GM12875 (cell line): ENCODE measurements at regions not wholly inside any gene's neighbourhood (a gene's known extent, or its start where the extent isn't known, plus 50 kb on each side); places are given as distances from the start of the nearest gene placed in this dataset.

Experiments
- H3K4me3 ChIP-seq: one replicate; pipeline ENCODE4 v1.5.1; 2011; ENCODE audit warnings: low read depth, low read length, control low read depth
- TF ChIP-seq, protein P1 (sequence below): IDR thresholded peaks from 2 replicates; pipeline ENCODE4 v1.5.1; 2011; ENCODE audit warnings: low read depth, mild to moderate bottlenecking, control low read depth, inconsistent platforms, low read length, moderate library complexity, borderline replicate concordance; ENCODE audit not compliant: insufficient read depth

DNA sequence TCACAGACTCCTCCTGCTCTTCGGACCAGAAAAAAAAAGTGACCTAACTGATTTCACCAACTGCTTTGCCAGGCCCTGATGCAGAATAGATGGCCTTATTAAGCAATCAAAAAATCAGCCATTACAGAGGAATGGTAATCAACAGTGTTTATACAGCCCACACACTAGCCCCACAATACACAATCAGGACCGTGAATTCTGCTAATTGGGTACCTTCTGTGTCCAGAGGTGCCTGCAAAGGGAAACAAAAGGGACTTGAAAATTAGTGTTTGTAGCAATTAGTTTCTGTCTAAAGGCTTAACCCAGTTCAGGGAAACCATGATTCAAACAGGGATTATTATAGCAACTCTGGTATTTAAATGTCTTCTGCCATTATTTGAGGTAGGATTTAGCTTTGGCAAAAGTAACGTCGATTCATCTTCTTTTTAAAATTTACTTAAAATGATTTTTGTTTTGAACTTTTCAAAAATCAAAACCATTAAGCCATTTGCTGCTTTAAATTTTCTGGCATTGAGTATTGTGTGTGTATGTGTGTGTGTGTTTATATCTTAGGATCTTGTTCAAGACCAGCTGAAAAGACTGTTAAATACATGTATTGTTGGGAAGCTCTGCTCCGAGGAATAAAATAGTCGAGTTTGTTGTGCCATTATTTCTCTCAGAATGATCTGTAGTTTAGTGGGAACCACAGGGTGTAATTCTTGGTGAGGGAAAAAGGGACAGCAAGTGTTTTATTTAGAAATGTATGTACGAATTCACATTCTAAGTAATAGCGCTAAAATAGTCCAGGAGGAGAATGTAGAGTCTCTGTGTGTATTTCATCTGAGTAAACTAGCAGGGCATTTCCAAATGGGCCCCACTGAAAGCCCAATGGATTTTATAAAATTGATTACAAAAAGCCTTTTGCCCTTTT lies 156.1 kb downstream of the PTCSC3 start:
- H3K4me3 ChIP-seq, result no peak overlapping the region
- TF ChIP-seq, protein P1, sequence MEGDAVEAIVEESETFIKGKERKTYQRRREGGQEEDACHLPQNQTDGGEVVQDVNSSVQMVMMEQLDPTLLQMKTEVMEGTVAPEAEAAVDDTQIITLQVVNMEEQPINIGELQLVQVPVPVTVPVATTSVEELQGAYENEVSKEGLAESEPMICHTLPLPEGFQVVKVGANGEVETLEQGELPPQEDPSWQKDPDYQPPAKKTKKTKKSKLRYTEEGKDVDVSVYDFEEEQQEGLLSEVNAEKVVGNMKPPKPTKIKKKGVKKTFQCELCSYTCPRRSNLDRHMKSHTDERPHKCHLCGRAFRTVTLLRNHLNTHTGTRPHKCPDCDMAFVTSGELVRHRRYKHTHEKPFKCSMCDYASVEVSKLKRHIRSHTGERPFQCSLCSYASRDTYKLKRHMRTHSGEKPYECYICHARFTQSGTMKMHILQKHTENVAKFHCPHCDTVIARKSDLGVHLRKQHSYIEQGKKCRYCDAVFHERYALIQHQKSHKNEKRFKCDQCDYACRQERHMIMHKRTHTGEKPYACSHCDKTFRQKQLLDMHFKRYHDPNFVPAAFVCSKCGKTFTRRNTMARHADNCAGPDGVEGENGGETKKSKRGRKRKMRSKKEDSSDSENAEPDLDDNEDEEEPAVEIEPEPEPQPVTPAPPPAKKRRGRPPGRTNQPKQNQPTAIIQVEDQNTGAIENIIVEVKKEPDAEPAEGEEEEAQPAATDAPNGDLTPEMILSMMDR, result no peak

DNA sequence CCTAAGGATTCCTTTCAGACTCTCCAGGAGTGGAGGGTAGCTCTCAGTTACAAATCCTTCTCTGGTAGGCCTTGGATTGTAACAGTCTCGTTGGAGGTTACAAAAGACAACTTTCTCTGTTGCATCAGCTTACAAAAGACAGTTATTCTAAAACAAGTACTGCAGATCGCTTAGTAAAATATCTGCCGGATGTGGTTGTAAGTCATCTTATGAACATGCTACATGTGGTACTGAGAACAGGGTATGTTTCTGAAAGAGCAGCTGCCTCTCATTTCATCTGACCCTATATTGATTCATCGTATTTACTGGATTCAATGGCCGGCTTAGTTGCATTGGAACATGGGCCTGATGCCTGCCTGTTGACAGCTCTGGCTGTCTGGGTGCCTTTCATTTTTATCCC lies 157.4 kb downstream of the PTCSC3 start:
- TF ChIP-seq, protein P1, result no peak
- no peak overlapping the region for H3K4me3 ChIP-seq

DNA sequence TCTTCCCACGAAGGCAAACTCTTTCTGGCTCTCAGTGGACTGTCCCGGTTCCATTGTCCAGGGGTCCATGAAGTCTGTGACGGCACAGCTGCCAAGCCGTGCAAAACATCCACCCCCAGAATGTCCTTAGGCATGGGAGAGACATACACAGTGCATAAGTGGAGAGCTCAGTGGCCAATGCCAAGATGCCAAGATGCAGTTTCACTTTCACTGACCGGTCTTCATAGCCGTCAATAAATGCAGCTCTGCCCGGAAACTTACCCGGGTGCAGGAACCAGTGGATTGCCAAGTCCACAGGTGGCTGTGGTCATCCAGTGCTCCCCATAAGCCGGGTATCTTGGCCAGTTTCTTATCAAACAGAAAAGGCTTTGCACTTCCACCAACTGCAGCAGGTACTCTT lies 162.3 kb downstream of the PTCSC3 start:
- H3K4me3 ChIP-seq, result no peak overlapping the region
- TF ChIP-seq, protein P1, result no peak

DNA sequence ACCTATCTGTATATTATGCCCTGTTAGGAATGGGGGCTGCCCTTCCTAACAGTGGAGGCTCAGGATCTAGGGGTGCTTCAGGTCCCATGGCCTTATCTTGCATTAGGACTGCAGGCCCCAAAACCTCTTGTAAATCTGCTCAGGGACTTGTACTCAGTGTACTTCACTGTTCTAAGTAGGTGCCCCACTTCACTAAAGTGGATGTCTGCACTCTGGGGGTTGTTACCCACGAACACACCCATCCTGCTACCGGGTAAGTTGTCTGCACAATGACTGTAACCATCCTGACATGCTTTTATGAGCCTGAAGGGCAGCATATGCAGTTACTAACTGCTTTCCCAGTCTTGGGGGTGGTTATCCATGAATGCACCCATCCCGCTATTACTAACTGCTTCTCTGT lies 163.0 kb downstream of the PTCSC3 start:
- TF ChIP-seq, protein P1, result no peak
- no peak overlapping the region for H3K4me3 ChIP-seq

DNA sequence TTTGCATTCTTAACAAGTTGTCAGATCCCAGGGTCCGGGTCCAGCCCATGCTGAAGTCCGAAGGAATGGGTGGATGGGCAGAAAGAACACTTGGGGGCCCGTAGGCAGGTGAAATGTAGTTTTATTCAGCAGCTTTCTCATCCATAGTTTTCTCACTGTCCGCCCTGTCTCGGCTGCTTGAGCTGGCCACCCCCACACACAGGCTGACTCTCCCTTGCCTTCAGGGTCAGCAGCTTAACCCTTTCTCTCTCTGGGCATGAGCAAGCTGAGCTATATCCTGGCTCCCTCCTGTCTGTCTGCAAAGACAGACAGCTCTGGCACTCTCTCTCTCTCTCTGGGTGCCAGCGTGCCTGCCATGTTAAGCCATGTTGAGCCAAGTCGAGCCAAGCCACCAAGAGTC lies 163.9 kb downstream of the PTCSC3 start:
- H3K4me3 ChIP-seq, result no peak overlapping the region
- TF ChIP-seq, protein P1, result no peak

DNA sequence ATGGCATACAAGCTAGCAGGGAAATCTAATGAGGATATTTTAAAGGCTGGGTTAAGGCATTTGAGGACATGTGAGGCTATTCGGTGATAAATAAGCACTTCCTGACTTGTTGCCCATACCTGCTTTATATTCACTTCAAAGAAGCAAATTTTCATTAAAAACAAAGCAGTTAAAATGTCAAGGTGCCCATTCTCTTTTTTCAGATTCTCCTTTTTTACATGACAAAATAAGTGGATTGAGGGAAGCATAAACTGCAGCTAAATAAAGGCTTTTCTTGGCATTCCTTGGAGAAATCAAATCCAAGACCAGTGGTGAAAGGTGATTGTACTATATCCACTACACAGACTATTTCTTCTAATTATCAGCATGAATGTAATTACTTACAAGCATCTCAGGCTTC lies 166.9 kb downstream of the PTCSC3 start:
- TF ChIP-seq, protein P1, result no peak
- H3K4me3 ChIP-seq, result no peak overlapping the region

DNA sequence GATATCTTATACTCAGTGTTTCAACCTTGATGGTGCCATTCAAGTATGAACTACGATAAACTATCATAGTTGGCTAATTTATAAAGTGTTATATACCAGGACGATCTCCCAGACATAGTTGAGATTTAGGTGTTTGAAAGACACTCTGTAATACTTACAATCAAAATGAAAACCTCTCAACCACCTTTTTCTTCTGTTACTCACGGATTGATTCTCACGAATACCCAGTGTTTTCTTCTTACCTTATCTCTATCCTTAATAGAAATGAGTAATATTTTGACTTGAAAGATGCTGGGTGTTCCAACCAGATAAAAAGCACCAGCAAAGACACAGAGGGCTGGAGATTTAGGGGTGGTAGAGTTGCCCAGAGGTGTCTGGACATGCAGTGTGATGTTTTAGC lies 169.9 kb downstream of the PTCSC3 start:
- H3K4me3 ChIP-seq, result no peak overlapping the region
- TF ChIP-seq, protein P1, result no peak
